K562 (cell line): ENCODE measurements at regions not wholly inside any gene's neighbourhood (a gene's known extent, or its start where the extent isn't known, plus 50 kb on each side); places are given as distances from the start of the nearest gene placed in this dataset.

Experiments used
- ATAC-seq: fragments of 200-7000 bp; cut with Tn5 transposase; 3 replicates; pipeline ENCODE4 v1.9.1; 2020; ENCODE audit warnings: moderate library complexity
- BruUV-seq: library from RNA; stranded (reverse); fragments of 400-500 nt; replicated peaks from 2 replicates; lab custom pipeline; 2021; lab: Mats Ljungman, UMichigan
- CTCF ChIA-PET: fragments of 300-600 bp; formaldehyde crosslinking; extraction: SDS; loops from one replicate; lab custom pipeline; 2021; ENCODE audit warnings: low intra/inter-chr PET ratio; lab: Yijun Ruan, JAX
- POLR2A ChIA-PET: fragments of 300-600, 350-650 bp; sonication (Branson Sonifier 250); formaldehyde crosslinking; extraction: SDS; loops from one replicate; lab custom pipeline; 2021; ENCODE audit warnings: antibody characterized with exemption, inconsistent platforms; lab: Yijun Ruan, JAX
- DNase-seq, 4 experiments: peaks; one replicate each; pipeline versions ENCODE4 v3.0.0 to v3.0.0-alpha.2; 2011 to 2018; ENCODE audit warnings: low spot score in 3 of 4, mixed read lengths in 3 of 4; ENCODE audit errors: extremely low read depth in 1 of 4
- FAIRE-seq: peaks from 2 replicates; lab custom pipeline; 2011; peaks lifted over from hg19 to GRCh38; lab: Jason Lieb, UNC
- H2AFZ ChIP-seq: 2 replicates; pipeline ENCODE4 v1.6.0; 2011; ENCODE audit warnings: low read depth, low read length, control low read depth, inconsistent platforms
- H3K27ac ChIP-seq: fragments of 200-600 bp; 3 replicates; pipeline ENCODE4 v1.8.0; 2011; ENCODE audit warnings: low read depth, mild to moderate bottlenecking, control low read depth, inconsistent platforms, low read length, moderate library complexity, mixed read lengths; ENCODE audit errors: extremely low read depth
- H3K27me3 ChIP-seq, 2 experiments: fragments of 300-600 bp in 1 of 2; 2 replicates in 1 of 2; 3 replicates in 1 of 2; pipeline versions ENCODE4 v1.6.0 to v1.8.0; 2011; ENCODE audit warnings: inconsistent platforms in 2 of 2, low read length in 2 of 2, mild to moderate bottlenecking in 1 of 2, mixed read lengths in 1 of 2, moderate library complexity in 1 of 2; ENCODE audit not compliant: control insufficient read depth in 2 of 2, insufficient read depth in 2 of 2
- H3K36me3 ChIP-seq: fragments of 300-600 bp; 3 replicates; pipeline ENCODE4 v1.8.0; 2011; ENCODE audit warnings: mild to moderate bottlenecking, low read length, inconsistent platforms; ENCODE audit not compliant: control insufficient read depth, insufficient read depth
- H3K4me1 ChIP-seq, 2 experiments: fragments of 200-600 bp in 1 of 2; replicated peaks in 1 of 2; 2 replicates in 1 of 2; 3 replicates in 1 of 2; pipeline versions ENCODE4 v1.5.1 to v1.8.0; 2011; ENCODE audit warnings: inconsistent platforms in 2 of 2, low read length in 2 of 2, mild to moderate bottlenecking in 1 of 2, mixed read lengths in 1 of 2, moderate library complexity in 1 of 2; ENCODE audit not compliant: control insufficient read depth in 2 of 2, insufficient read depth in 2 of 2
- H3K4me2 ChIP-seq: 2 replicates; pipeline ENCODE4 v1.6.1; 2011; ENCODE audit warnings: low read length, control low read depth, inconsistent platforms, mixed read lengths; ENCODE audit not compliant: insufficient read depth
- H3K4me3 ChIP-seq: fragments of 200-600 bp; sonication (generic), shearing (Covaris generic); 2 replicates; pipeline ENCODE4 v1.5.1; 2016; ENCODE audit warnings: control low read depth, inconsistent platforms
- H3K79me2 ChIP-seq: fragments of 200-600 bp; 3 replicates; pipeline ENCODE4 v1.8.0; 2011; ENCODE audit warnings: low read length, inconsistent platforms; ENCODE audit not compliant: control insufficient read depth, insufficient read depth
- H3K9ac ChIP-seq, 2 experiments: 2 replicates each; pipeline versions ENCODE4 v1.6.0 to v1.6.1; 2011; ENCODE audit warnings: low read depth in 2 of 2, low read length in 2 of 2, control low read depth in 1 of 2, inconsistent platforms in 1 of 2, mild to moderate bottlenecking in 1 of 2, mixed read lengths in 1 of 2; ENCODE audit not compliant: insufficient read depth in 1 of 2
- H3K9me1 ChIP-seq: one replicate; pipeline ENCODE4 v1.6.0; 2011; ENCODE audit warnings: inconsistent platforms, mild to moderate bottlenecking, low read length, moderate library complexity; ENCODE audit not compliant: control insufficient read depth, insufficient read depth
- H3K9me3 ChIP-seq: replicated peaks from 2 replicates; pipeline ENCODE4 v1.5.1; 2011; ENCODE audit warnings: low read depth, low read length, inconsistent platforms; ENCODE audit not compliant: control insufficient read depth, insufficient read depth
- H4K20me1 ChIP-seq: replicated peaks from 2 replicates; pipeline ENCODE4 v1.6.1; 2011; ENCODE audit warnings: low read length, inconsistent platforms, mixed read lengths; ENCODE audit not compliant: control insufficient read depth, insufficient read depth
- FIP1L1 ChIP-seq: fragments of 200-400 bp; formaldehyde crosslinking; IDR thresholded peaks from 2 replicates; pipeline ENCODE4 v1.6.1; 2018; ENCODE audit warnings: mild to moderate bottlenecking, low read depth, low read length; ENCODE audit not compliant: poor library complexity, severe bottlenecking
- GATAD2A ChIP-seq: fragments of 450-650 bp; IDR thresholded peaks from 2 replicates; pipeline ENCODE4 v1.6.1; 2017
- KLF1 ChIP-seq: fragments of 450-650 bp; IDR thresholded peaks from 2 replicates; pipeline ENCODE4 v1.6.1; 2016; ENCODE audit warnings: missing genetic modification characterization, missing compliant biosample characterization
- MAFK ChIP-seq: IDR thresholded peaks from 2 replicates; pipeline ENCODE4 v1.6.1; 2011; ENCODE audit warnings: low read length, improper control_type of control experiment
- MXI1 ChIP-seq: IDR thresholded peaks from 2 replicates; pipeline ENCODE4 v1.6.1; 2011; ENCODE audit warnings: low read depth, mild to moderate bottlenecking, improper control_type of control experiment, low read length
- NCOA4 ChIP-seq: fragments of 450-650 bp; IDR thresholded peaks from 2 replicates; pipeline ENCODE4 v1.6.1; 2018; ENCODE audit warnings: mild to moderate bottlenecking; ENCODE audit not compliant: partially characterized antibody
- RFX5 ChIP-seq: IDR thresholded peaks from 2 replicates; pipeline ENCODE4 v1.6.1; 2011; ENCODE audit warnings: low read depth, mild to moderate bottlenecking, improper control_type of control experiment, low read length
- SMAD4 ChIP-seq: fragments of 250-450 bp; sonication (Bioruptor Pico); conservative IDR thresholded peaks from 2 replicates; pipeline ENCODE4 v1.8.0; 2021; ENCODE audit warnings: inconsistent platforms, mild to moderate bottlenecking, moderate library complexity
- ZBTB17 ChIP-seq: fragments of 450-650 bp; formaldehyde crosslinking; IDR thresholded peaks from 2 replicates; pipeline ENCODE4 v1.4.0; 2020; ENCODE audit warnings: mild to moderate bottlenecking
- ZBTB49 ChIP-seq: sonication (generic); formaldehyde crosslinking; IDR thresholded peaks from 2 replicates; pipeline ENCODE4 v1.8.0; 2022; ENCODE audit warnings: missing genetic modification reagents, mild to moderate bottlenecking, borderline replicate concordance
- ZNF75A ChIP-seq: fragments of 450-650 bp; formaldehyde crosslinking; IDR thresholded peaks from 2 replicates; pipeline ENCODE4 v1.4.0; 2020; ENCODE audit warnings: mild to moderate bottlenecking
- ZSCAN29 ChIP-seq: fragments of 450-650 bp; IDR thresholded peaks from 2 replicates; pipeline ENCODE4 v1.6.1; 2017
- WGBS: fragments of 100-300 bp; shearing (Covaris generic); methylation state at CpG from one replicate; pipeline ENCODE4 v1.1.6; 2016; ENCODE audit warnings: low coverage, mixed read lengths; ENCODE audit not compliant: insufficient coverage; ENCODE audit errors: missing lambda C conversion rate; 5-methylcytosine and 5-hydroxymethylcytosine counted together
- in situ Hi-C: fragments of 300-500 bp; cut with MboI; formaldehyde crosslinking; loops from 4 replicates; pipeline ENCODE4 v1.15.0; 2018; ENCODE audit warnings: inconsistent platforms, mixed read lengths
- intact Hi-C: fragments of 100-400 bp; cut with micrococcal nuclease; formaldehyde crosslinking; loops from 2 replicates; pipeline ENCODE4 v1.14.2; 2022

DNA sequence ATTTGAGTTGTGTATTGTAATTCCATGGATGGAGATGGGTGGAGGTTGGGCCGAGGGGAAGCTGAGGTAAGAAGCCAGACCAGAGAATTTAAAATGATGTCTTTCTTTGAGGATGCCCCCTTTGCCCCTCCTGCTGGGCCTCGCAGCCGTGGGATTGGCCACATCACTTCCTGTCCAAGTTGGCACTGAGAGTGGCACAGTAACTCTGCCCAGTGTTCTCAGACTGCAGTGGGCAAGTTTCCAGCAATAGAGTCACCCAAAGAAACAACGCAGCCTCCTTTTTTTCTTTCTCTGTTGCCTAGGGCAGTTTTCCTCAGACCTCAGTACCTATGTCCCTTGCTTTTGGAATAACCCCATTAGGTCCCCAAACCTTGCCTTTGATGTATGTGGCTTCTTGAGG is 306.6 kb upstream of the DMRT1 start (continued):
- TF ChIP-seq RFX5 (no peak), ZSCAN29 (no peak)

DNA sequence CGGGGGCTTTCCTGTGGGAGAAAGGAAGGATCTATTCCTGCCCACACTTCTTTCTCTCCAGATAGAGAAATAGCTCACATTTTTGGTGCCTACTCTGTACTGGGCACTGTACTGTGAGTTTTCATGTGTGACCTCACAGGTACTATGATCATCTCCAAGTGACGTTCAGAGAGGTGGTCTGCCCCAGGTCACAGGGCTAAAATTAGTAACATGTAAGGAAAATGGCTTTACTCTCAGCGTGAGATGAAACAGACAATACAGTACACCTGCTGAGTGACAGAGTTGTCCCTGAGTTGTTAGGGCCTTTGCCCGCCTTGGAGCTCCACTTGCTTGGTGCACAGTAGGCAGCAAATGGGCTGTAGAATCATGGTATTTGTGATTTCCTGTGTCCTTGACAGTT is 306.1 kb upstream of the DMRT1 start:
- ChIA-PET POLR2A (interaction anchor here (1.0 kb wide), 1 partner anchor 11 kb away, joined by 3 read pairs; no protein-coding TSS in a partner anchor), CTCF (no interaction called here)
- Histone ChIP-seq H3K27ac (no peak overlapping the region), H3K9me3 (no peaks in the 10 kb centered on the region), H2AFZ (no peak overlapping the region), H3K4me1 (no peaks in the 10 kb centered on the region; a peak in 1 of 5 replicates), H3K9me1 (no peaks in the 10 kb centered on the region), H3K4me2 (no peak overlapping the region), H3K79me2 (no peaks in the 10 kb centered on the region), H3K9ac (no peak overlapping the region), H3K36me3 (no peaks in the 10 kb centered on the region), H3K27me3 (no peaks in the 10 kb centered on the region; a peak in 1 of 5 replicates), H4K20me1 (no peaks in the 10 kb centered on the region), H3K4me3 (no peak overlapping the region)
- in situ Hi-C loops (no loop called here), intact Hi-C loops (no loop called here)
- ATAC-seq (no peak), DNase-seq (no peak), FAIRE-seq (no peak)
- WGBS, result 0% methylated on average over 4 of the region's 4 CpGs
- TF ChIP-seq MXI1 (no peak), GATAD2A (no peak), ZBTB49 (CRISPR knock-in tag) (no peak), ZNF75A (CRISPR knock-in tag) (no peak), MAFK (no peak), KLF1 (tag) (no peak), NCOA4 (no peak), ZBTB17 (CRISPR knock-in tag) (no peak), FIP1L1 (no peak), SMAD4 (CRISPR knock-in tag) (no peak)
- no TSS peak for BruUV-seq
